Left colon (tissue), 2 donors: ENCODE measurements at regions not wholly inside any gene's neighbourhood (a gene's known extent, or its start where the extent isn't known, plus 50 kb on each side); places are given as distances from the start of the nearest gene placed in this dataset.
"Not testable (repeated sequence)": the region's sequence is repeated elsewhere in the genome, so short reads cannot be mapped to it uniquely, and the experiment has no call there.

Experiments
- ATAC-seq: fragments of 200-7000 bp; cut with Tn5 transposase; one replicate; pipeline ENCODE4 v1.9.1; 2020; ENCODE audit warnings: mild to moderate bottlenecking, moderate library complexity
- DNase-seq, 2 donors: peaks; one replicate each; pipeline ENCODE4 v3.0.0-alpha.2; 2020
- intact Hi-C, 2 donors: fragments of 100-400 bp; cut with DNase I in 1 of 2; cut with micrococcal nuclease in 1 of 2; formaldehyde crosslinking; loops; one replicate each; pipeline versions ENCODE4 v1.11.2 to v1.14.0; 2022; cut with DNase I, micrococcal nuclease
- donor health status: DM: no; HTN: no; CAD: no.
- donor health status: DM: yes; HTN: yes; CAD: no.

GRCh38 chr12:80045594-80045993 is 53.7 kb upstream of the OTOGL start:
- DNase-seq (no peak), ATAC-seq (no peak)
- intact Hi-C loops = no loop called here

- intact Hi-C loops = no loop called here
- ATAC-seq = no peak
- no peak for DNase-seq
Measured at GRCh38 chr12:80044694-80045046, 54.7 kb upstream of the OTOGL start.

GRCh38 chr12:80041692-80042091 is 57.6 kb upstream of the OTOGL start:
- intact Hi-C loops = no loop called here

GRCh38 chr12:80041071-80041470 is 58.3 kb upstream of the OTOGL start:
- DNase-seq = no peak
- intact Hi-C loops = no loop called here
- no peak for ATAC-seq

More at GRCh38 chr12:80041692-80042091, 57.6 kb upstream of the OTOGL start:
- DNase-seq (no peak), ATAC-seq (no peak)

GRCh38 chr12:80040075-80040738 is 59.1 kb upstream of the OTOGL start:
- intact Hi-C loops = no loop called here
- no peak for DNase-seq
- no peak for ATAC-seq

- DNase-seq = no peak
- no peak for ATAC-seq
- intact Hi-C loops = no loop called here
Measured at GRCh38 chr12:80038062-80038560, 61.2 kb upstream of the OTOGL start.

GRCh38 chr12:80033448-80033847 is 65.9 kb upstream of the OTOGL start:
- DNase-seq (no peak), ATAC-seq (no peak)
- intact Hi-C loops = no loop called here

GRCh38 chr12:80032946-80033345 is 66.4 kb upstream of the OTOGL start:
- intact Hi-C loops = no loop called here
- no peak for DNase-seq
- ATAC-seq = no peak

- no peak for ATAC-seq
- intact Hi-C loops = no loop called here
- DNase-seq = no peak
Measured at GRCh38 chr12:80031229-80031628, 68.1 kb upstream of the OTOGL start.

GRCh38 chr12:80025638-80026037 is 73.7 kb upstream of the OTOGL start:
- intact Hi-C loops = no loop called here
- ATAC-seq (no peak), DNase-seq (no peak)

GRCh38 chr12:80019691-80020090 is 79.6 kb upstream of the OTOGL start:
- intact Hi-C loops = no loop called here
- ATAC-seq (no peak), DNase-seq (no peak)

GRCh38 chr12:80018119-80018518 is 81.2 kb upstream of the OTOGL start:
- intact Hi-C loops = no loop called here
- DNase-seq = no peak

GRCh38 chr12:80017261-80017870 is 82.0 kb upstream of the OTOGL start:
- ATAC-seq (no peak), DNase-seq (no peak)
- intact Hi-C loops = no loop called here

More at GRCh38 chr12:80018119-80018518, 81.2 kb upstream of the OTOGL start:
- no peak for ATAC-seq

- DNase-seq (no peak), ATAC-seq (no peak)
- intact Hi-C loops = no loop called here
Measured at GRCh38 chr12:80016684-80017083, 81.8 kb upstream of the PPP1R12A start.

GRCh38 chr12:80015660-80016059 is 80.8 kb upstream of the PPP1R12A start:
- DNase-seq = no peak
- intact Hi-C loops = no loop called here
- ATAC-seq = no peak

- intact Hi-C loops, DNase-seq, ATAC-seq: not testable (repeated sequence)
Measured at GRCh38 chr12:80003744-80004143, 68.8 kb upstream of the PPP1R12A start.

GRCh38 chr12:80001562-80001961 is 66.7 kb upstream of the PPP1R12A start:
- no peak for DNase-seq
- intact Hi-C loops = no loop called here
- ATAC-seq = no peak

- DNase-seq = no peak
- intact Hi-C loops = no loop called here
- no peak for ATAC-seq
Measured at GRCh38 chr12:80000831-80001230, 65.9 kb upstream of the PPP1R12A start.

GRCh38 chr12:79998554-79998953 is 63.7 kb upstream of the PPP1R12A start:
- intact Hi-C loops = no loop called here
- no peak for ATAC-seq

GRCh38 chr12:79997096-79997791 is 62.3 kb upstream of the PPP1R12A start:
- intact Hi-C loops = no loop called here
- ATAC-seq (no peak), DNase-seq (no peak)

More at GRCh38 chr12:79998554-79998953, 63.7 kb upstream of the PPP1R12A start:
- DNase-seq = no peak
